ENCODE measurements at regions not wholly inside any gene's neighbourhood (a gene's known extent, or its start where the extent isn't known, plus 50 kb on each side); places are given as distances from the start of the nearest gene placed in this dataset.
A peak's percentile ranks its signal among the peaks of the same experiment; 100 is the strongest.

DNA sequence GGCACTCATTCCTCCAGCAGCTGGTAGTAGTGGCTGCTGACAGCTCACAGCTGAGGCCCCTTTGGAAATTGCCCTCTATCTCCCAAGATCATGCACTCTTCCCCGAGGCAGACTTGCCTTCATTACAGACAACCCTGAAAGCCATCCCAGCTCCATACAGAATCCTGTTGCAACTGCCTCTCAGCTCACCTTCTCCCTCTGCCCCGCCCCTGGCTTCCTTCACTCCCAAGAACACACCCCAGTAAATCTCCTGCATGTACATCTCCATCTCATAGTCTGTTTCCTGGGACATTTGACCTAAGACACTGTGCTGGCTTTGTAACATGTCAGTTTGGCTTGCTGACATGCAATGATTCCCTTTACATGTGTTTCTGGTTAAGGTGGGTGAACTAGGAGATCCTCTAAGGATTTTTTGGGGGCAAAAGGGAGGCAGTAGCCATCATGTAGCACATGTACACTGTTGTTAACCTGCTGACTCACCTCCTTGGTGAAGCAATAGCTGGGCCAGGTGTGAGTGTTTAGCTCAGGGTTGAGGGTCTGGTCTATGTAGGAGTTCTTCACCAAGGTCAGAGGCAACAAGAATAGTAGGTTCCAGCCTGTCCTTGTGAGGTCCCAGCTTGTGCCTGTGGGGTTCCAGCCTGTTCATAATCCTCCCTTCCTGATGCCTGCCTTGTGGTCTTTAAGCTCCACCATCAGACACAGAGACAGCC is 179.6 kb downstream of the CSNK2A3 start:
- no peak for DNase-seq

DNA sequence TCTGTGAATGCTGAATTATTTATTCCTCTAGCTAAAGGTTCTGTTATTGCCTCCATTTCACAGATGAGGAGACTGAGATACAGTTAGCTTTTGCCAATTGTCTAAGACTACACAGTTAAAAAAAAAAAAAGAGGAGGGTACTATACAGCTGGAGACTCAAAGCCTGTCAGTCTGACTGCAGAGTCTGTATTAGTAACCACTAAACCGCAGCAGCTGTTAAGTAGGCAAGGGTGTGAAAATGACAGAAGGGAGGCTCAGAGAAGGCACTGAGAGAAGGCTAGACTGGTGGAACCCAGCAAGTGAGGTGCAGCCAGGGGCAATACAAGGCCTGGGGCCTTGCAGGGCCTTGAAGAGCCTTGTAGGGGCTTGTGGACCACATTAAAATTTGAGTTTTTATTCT is 181.2 kb downstream of the CSNK2A3 start:
- no peak for DNase-seq

DNA sequence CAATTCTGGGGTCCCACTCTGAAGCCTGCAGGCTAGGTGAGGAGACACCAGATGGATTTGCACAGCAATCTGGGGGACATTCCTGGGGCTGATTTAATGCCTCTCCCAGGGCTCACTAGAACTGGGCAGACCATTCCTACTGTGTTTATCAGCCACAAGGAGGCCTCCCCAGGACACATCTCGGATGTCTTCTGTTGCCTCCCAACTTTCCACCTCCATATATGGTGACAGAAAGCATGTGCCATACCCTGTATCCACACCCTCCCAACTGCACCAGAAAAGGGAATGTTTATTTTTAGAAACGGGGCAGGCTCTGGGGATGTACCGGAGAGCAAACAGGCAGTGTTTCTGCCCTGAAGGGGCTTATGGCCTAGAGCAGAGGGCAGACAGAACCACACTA is 181.8 kb downstream of the CSNK2A3 start:
- DNase-seq, result no peak

DNA sequence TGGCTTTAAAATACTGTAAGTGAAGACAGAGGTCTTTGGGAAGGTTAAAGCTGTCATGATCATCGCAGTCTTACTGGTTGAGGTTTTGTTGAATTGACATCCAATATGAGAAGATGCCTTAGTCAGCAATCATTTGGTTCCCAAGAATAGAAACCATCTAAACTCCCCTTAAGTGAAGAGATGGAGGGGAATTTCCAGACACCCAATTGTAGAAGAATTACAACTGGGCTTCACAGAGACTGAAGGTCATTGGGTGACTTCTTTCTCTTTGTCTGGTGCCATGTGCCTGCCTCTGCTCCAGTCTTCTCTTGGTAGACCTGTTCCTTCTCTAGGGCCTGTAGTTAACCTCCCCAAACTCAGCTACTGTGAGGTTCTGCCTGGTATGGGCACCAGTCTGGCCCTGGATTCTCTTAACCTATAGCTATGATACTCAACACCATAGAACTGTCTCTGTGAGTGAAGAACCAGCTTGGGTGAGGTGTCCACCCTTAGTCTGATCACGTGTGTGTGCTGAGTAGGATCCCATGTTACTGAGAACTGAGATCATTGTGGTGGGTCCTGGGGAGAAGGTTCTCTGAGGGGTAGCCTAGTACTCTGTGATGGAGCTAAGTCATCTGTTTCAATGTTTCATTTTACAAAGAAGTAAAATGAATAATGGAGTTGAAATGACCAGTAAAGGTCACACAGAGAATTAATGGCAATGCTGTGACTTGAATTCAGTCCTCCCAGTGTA is 182.5 kb downstream of the CSNK2A3 start:
- DNase-seq, result no peak

DNA sequence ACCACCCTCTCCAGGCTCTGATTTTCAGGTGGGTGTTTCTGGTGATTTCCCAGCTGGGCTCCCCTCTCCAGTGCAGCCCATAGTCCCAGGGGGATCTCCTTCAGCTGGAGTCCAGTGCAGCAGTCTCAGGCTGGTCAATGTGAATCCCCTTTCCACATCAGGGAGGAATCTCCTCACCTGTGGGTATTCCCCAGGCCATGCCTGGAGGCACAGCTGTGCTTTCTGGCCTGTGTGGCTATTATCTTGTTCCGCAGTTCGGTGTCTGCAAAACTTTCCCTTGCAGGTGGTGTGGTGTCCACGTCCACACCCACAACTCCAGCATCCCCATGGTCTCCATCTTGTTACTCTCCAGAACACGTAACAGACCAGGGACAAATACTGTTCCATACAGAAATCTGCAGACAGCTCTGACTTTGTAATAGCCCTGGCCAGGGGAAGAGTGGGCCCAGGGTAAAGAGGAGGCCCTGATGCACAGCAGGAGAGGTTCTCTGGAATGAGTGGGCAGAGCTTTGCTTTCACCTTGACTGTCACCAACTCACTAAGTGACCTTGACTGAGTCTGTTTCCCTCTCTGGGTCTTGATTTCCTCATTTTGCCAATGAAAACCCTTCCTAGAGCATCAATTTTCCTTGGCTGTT is 183.2 kb downstream of the CSNK2A3 start:
- DNase-seq, result no peak

DNA sequence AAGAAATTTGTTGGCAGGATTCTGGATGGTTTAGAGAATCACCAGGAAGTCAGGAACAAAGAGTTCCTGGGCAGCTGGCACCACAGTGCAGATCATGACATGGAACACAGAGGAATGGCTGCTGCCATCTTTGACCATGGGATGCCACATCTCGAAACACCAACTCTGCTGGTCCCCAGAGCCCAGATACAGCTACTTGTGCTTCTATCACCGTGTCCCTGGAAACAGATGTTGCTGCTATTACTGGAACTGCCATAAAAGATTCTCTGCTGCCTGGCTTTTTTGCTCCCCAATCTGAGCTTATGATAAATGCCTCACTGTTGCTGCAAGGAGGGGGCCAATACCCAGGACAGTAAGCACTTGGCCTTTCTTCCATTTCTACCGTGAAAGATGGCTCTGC is 185.2 kb downstream of the CSNK2A3 start:
- DNase-seq, result no peak

DNA sequence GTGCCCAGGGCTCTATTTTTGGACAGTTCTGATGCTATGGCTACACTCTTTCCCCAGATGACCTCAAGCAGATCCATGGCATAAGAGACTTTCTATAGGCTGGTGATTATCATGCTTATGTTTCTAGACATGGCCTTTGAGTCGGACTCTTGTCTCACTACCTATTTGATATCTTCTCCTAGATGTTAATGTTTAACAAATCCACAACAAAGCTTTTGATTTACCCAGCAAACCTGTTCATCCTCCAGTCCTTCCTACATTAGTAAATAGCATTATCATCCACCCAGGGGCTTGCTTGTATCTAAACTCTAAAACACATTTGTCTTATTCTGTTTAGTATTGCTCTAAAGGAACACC is 188.7 kb downstream of the CSNK2A3 start:
- DNase-seq, result no peak

DNA sequence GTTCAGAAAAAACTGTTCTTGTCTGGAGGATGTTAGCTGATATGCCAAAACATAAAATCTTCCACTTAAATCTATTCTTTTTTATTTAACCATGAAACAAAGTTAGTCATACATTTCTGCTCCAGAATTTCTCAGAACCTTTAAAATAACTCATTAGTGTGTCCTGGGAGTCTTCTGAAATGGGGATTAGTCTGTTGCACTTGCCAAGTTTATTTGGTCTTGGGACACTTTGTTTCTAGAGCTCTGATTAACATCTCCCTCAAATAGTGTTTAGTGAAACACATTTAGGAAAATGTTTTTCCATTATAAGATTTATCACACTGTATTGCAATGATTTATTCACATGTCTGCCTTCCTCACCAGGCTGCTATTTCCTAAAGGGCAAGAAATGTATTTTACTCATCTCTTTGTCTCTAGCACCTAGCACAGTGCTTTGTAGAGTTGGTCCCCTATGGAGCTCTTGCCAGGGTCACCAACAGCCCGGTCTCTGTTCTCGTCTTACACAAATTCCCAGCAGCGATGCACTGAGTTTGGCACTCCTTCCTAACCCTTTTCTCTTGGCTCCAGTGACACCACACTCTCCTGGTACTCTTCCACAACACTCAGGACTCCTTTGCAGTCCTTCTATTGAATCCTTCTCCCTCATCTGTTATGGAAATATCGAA is 189.2 kb downstream of the CSNK2A3 start:
- DNase-seq, result no peak

DNA sequence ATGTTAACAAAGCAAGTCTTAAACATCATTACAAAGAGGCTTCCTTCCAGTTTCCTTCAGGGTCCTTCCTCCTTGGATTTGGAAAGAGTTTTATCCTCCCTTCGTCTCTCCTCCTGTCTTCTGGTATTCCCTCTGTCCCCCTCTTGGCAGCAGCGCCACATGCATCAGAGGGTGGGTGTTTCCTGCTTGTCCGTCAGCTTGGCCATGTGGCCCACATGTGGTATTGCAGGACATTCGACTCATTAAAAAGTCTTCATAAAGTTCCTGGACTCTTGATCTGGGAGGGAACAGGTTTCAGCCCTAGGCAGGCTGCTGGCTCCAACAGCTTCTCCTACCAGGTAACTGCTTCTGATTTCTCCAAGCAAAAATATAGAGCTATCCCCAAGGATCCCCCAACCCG is 189.8 kb downstream of the CSNK2A3 start:
- DNase-seq, result no peak

DNA sequence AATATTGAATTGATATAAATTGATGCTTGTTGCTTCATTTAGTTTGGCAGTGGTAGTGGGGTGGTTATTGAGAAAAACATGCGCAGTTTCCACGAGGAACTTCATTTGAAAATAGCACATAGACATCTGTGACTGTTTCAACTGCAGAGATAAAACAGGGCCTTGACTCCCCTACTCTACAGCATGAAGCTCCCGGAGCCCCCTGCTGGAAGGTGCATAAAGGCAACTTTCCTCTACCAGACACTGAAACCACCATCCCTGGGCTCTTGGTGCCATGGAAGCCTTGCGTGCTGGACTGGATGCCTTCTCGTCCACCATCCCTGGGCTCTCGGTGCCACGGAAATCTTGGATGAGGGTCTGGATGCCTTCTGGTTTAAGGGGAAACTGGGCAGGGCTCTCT is 195.9 kb downstream of the CSNK2A3 start:
- peak; percentile 65 for DNase-seq

DNA sequence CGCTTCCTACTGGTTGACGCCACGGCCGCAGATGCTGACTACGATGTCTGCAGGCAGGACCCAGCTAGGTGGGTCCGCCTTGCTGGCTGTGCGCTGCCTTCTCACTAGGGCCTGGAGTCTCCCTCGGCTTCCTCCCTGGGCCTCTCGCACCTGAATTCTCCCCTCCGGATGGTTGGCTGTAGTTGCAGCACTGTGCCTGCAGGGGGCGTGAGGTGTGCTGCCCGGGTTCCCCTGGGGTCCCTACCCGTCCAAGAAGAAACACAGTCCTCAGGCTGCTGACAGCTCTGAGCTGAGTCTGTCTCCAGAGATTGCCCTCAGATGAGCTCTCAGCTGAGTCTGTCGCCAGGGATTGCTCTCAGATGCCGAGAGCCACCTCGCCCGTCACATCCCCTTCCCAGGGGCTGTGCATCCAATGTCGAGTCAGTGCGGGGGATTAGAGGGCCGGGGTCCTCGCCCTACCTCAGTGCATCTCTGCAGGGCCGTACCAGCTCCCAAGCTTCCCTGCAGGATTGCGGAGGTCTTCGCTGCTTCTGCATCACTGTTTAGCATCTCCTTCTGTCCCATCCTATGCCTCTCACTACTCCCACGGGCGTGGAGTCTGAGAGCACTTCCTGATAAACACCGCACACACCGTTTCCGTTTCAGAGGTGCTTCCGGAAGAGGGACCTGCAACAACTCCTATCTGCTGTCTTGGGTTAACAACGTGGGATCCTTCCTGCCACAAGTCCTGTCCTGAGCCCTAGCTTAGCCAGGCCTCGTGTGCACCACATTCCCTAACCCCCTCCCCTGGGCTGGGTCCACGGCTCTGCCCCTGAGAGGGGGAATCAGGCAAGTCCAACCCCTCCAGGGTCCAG is 196.9 kb downstream of the CSNK2A3 start:
- peak; percentile 9 for DNase-seq

DNA sequence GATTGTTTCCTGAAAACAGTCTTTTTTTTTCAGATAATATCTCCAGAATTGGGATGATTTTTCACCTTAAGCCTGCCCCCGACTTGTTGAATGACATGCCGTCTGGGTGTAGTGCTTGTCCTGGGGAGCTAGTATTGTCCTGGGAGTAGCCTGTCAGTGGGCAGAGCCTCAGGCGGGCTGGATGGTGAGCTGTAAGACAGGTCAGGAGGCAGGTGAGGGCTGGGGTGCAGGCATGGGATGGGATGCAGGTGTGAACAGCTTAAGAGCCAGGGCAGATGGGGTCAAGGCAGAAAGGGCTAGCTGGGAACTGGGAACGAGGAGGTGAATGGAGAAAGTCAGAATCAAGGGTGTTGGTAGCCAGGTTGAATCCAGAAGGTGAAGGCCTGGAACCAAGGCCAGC is 200.2 kb downstream of the CSNK2A3 start:
- DNase-seq, result no peak

DNA sequence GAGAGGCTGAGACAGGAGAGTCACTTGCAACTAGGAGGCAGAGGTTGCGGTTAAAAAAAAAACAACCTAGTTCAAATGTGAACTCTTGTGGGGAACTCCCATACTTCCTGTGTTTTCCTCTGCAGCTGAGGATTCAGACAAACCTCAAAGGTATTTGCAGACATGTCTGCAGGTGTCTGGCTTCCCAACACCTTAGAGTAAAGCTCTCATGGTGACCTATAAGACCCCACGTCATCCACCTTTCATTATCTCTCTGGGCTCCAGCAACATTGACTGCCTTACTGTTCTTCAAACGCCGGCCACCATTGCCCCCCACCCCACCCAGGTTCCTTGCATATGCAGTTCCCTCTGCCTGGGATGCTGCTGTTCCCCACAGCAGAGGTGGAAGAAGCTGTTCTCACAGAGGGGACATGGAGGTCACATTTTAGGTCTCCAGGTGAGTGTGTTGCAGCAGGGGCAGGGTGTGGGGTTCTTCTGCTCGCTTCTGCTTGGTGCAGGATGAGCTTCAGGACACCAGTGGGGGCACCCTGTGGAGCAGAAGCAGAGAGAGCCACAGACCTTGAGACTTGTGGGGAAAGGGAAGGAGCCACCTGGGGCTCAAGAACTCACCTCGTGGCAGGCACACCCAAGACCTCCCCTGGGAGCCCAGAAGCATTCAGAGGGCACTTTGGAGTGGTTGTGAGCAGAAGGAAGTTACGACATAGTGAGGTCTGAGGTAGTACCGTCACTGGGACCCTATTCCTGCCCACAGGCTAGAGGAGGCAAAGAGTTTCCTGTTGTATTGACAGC is 203.2 kb downstream of the CSNK2A3 start:
- peak; percentile 18 for DNase-seq

DNA sequence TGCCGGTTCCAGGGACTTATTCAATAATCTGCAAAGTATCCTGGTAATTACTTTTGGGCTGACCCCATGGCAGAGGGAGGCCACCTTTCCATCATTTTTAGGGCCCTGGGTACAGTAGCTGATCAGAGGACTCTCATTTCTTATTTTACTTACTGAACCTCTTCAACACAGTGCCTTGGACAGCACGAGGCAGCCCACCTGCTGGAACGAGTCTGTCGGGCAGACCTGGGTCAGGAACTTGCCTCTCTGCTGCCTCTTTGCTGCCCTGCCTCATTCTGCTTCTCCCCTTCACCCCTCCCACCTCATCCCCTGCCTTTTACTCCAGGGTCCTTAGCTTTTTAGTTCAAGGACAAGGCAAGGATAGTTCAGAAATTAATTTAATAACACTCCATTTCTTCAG is 204.5 kb downstream of the CSNK2A3 start:
- no peak for DNase-seq

DNA sequence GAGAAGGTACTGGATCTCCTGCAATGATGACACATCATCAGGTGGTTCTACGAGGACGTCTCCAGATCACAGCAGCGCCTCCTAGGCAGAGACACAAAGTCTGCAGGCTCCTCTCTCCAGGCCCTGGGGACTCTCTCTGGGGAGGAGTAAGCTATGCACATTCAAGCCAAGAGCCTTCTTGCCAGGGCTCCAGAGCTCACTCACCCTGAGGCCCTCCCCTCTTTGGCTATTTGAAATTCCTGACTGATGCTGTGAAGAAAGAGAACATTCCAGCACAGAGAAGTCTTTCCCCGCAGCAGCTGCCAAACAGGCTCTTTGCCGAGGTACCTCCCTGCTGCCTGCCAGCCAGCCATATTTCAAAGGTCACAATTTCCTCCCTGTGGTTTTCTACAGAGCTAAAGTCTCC is 204.9 kb downstream of the CSNK2A3 start:
- no peak for DNase-seq

DNA sequence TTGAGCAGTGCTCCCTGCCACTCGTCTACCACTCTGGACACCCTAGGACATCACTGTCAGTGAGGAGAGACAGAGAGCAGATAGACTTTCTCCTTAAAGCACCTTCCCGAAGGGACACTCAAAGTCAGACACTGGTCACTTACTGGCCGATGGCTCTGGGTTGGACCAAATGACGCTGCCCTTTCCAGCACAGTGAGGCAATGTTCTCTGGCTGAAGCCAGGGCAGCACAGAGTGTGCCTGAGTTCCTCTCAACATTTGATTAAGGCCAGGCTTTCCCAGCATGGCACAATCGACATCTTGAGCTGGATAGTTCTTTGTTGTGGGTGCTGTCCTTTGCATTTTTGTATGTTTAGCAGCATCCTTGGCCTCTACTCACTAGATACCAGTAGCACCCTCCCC is 206.2 kb downstream of the CSNK2A3 start:
- no peak for DNase-seq

DNA sequence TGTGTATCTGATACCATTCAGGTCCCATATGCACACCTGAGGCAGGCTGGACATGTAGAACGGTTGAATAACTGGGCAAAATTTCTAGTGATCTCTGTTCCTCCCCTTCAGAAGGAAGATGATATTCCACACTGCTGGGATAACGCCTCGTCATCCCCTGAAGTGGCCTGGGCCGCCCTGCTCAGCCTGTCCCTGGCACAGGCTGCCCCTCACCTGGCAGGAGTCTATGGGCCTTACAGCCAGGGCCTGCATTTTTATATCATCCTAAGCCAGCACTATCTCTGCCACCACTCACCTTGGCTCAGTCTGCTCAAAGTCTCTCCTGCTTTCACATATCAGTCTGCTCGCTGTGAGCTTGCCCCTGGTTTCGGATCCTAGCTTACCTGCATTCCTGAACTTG is 209.2 kb downstream of the CSNK2A3 start:
- no peak for DNase-seq

DNA sequence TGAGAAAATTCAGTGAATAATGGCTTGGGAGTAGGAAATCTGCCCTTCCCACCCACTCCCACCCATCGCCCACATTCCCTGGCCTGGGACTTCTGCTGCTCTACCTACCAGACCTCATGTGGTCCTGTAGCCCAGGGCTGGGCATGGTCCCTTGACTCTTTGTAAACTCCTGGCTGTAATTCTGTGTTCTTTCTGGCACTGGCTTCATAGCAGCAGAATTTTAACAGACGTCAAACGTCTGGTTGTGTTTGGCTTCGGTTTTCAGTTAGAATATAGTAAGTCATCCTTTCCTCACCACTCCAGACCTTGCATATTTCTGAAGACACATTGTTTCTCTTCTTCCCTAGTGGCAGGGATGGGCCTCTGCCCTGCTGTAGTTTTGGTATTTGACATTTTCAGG is 210.6 kb downstream of the CSNK2A3 start:
- DNase-seq, result no peak

DNA sequence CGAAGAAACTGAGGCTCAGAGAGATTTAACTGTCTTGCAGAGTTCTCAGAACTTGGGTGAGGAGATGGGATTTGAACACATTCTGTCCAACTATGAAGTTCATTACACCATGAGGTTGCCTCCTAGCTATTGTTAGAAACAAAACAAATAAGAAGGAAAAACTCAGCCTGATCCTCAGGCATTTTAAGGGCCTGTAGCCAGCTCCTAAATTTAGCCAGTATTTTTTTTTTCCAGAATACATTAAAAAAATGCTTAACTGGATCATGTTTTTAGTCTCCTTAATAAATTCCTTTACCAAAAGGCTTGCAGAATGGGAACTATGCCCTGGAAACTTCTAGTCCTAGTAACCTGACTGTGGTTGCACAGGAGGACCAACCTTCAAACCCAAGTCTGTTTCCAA is 212.0 kb downstream of the CSNK2A3 start:
- no peak for DNase-seq

DNA sequence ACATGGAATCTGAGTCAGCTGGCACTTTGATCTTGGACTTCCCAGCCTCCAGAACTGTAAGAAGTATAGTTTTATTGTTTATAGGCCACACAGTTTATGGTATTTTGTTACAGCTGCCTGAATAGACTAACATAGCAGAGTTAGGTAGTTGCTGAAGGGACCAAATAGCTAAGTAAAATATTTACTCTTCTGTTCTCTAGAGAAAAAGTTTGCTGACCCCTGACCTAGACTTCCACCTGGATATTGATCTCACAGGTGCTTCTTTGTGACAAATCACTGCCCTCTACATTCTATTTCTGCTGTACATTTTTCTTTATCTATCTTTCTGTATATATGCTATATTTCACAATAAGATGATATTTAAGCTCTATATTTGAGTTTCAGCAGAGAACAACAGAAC is 212.5 kb downstream of the CSNK2A3 start:
- no peak for DNase-seq

DNA sequence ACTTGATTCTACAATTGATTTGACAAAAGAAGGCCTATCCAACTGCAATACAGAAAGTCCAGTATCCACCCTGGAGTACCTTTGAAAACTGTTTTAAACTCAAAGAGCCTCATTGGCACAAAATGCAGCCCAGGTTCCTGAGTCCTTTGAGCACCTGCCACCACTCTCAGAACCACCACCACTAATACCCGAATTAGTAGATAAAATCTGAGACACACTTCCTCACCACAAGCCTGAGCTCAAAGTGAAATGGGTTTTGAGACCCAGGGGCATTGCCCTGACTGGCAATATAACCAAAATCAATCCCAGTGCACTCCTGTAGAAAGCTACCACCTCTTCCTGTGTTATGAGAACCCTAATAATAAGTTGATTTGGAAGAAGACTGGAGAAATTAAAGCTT is 215.7 kb downstream of the CSNK2A3 start:
- no peak for DNase-seq
